ENCODE measurements at regions not wholly inside any gene's neighbourhood (a gene's known extent, or its start where the extent isn't known, plus 50 kb on each side); places are given as distances from the start of the nearest gene placed in this dataset.

DNA sequence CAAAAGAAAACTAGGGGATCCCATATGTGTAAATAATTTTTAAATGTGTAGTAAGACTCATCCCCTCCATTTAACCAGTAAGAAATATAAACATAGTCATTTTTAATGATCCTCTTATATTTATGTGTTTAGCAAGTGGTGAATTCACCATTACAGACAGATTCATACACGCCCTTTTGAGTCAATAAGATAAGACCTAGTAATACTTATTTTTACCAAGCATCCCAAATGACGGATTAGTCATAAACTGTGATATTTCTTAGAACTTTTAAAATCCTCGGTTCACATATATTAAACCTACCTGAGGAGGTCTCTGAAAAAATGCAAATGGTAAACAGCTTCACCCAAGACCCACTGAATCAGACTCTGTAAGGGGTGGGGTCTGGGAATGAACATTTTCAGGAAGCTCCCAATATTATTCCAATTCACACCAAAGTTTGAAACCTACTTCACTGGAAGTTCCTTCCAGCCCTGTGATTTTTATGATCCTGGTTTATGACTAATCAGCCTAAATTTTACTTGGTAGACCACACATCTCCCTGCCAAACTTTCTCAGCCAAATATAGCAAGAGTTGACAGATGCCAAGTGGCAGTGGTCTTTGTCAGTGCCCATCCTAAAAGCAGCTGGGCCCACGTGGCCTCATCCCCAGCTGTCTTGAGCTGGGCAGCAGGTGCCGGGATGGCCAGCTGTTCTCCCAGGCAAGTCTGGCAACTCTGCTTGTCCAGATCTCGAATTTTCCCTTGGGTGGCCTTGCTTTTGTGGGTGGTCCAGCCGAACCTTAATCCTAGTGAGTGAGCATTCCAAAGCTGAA is 559.0 kb upstream of the RGMB start:
- H3K4me1 ChIP-seq (ENCODE audit: insufficient read depth, low read length): peaks cover 2% of the 10 kb centered on the region
- peaks cover 4% of the 10 kb centered on the region for H3K4me1 Mint-ChIP-seq (ENCODE audit: low read depth, unreplicated experiment)
- H3K9ac ChIP-seq (ENCODE audit: low read length): no peak overlapping the region
- H3K36me3 Mint-ChIP-seq (ENCODE audit: low read depth, unreplicated experiment): peaks cover 2% of the 10 kb centered on the region
- H3K27ac Mint-ChIP-seq (ENCODE audit: unreplicated experiment): peak overlapping the region; percentile 34
- no peak for TF ChIP-seq EZH2 (IDR thresholded peaks at IDR 0.05; ENCODE audit: insufficient read depth, low read length)
- TF ChIP-seq, protein P1, sequence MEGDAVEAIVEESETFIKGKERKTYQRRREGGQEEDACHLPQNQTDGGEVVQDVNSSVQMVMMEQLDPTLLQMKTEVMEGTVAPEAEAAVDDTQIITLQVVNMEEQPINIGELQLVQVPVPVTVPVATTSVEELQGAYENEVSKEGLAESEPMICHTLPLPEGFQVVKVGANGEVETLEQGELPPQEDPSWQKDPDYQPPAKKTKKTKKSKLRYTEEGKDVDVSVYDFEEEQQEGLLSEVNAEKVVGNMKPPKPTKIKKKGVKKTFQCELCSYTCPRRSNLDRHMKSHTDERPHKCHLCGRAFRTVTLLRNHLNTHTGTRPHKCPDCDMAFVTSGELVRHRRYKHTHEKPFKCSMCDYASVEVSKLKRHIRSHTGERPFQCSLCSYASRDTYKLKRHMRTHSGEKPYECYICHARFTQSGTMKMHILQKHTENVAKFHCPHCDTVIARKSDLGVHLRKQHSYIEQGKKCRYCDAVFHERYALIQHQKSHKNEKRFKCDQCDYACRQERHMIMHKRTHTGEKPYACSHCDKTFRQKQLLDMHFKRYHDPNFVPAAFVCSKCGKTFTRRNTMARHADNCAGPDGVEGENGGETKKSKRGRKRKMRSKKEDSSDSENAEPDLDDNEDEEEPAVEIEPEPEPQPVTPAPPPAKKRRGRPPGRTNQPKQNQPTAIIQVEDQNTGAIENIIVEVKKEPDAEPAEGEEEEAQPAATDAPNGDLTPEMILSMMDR (IDR thresholded peaks at IDR 0.05; ENCODE audit: insufficient read depth, low read depth, low read length): no peak
- no peak overlapping the region for H3K4me3 ChIP-seq (ENCODE audit: insufficient read depth, low read depth, low read length)
- no peak overlapping the region for H3K27ac ChIP-seq (ENCODE audit: low read depth, low read length)
- no peak overlapping the region for H3K4me2 ChIP-seq (ENCODE audit: low read length)
- H3K9me3 Mint-ChIP-seq (ENCODE audit: unreplicated experiment): no peaks in the 10 kb centered on the region
- H3K79me2 ChIP-seq (ENCODE audit: insufficient read depth, low read length): no peaks in the 10 kb centered on the region
- H3K36me3 ChIP-seq (ENCODE audit: insufficient read depth, low read length): no peaks in the 10 kb centered on the region
- H3K9me3 ChIP-seq (ENCODE audit: insufficient read depth, low read depth, low read length): no peaks in the 10 kb centered on the region
- H3K4me3 Mint-ChIP-seq (ENCODE audit: unreplicated experiment): no peak overlapping the region
- no peaks in the 10 kb centered on the region for H4K20me1 ChIP-seq (ENCODE audit: insufficient read depth, low read length)
- FAIRE-seq (peak; percentile 23), DNase-seq (ENCODE audit: low read depth) (peak; percentile 79)
- no peaks in the 10 kb centered on the region for H3K27me3 Mint-ChIP-seq (ENCODE audit: low read depth, unreplicated experiment)
- H2AFZ ChIP-seq (ENCODE audit: low read depth, low read length): no peak overlapping the region
- H3K27me3 ChIP-seq (ENCODE audit: insufficient read depth, low read length): no peaks in the 10 kb centered on the region

DNA sequence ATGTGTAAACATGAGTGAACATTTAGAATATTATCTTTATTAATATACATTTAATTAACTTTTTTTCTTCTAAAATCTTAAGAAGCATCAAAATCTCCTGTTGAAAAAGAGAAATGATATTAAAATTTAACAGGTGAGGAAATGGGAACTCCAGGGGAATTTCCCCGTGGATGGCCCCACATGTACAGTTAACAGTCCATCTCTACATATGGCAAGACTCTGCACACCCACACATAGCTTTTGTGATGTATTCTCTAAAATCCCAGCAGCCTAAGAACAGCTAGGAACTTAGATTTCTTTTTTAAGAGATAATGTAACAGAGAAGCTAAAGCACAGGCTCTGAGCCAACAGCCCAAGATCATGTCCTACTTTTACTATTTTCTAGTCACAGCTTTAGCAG is 556.3 kb upstream of the RGMB start:
- no peak for DNase-seq (ENCODE audit: low read depth)
- Histone ChIP-seq H3K9ac (ENCODE audit: low read length) (no peak overlapping the region), H2AFZ (ENCODE audit: low read depth, low read length) (no peak overlapping the region), H3K27ac (ENCODE audit: low read depth, low read length) (no peak overlapping the region), H3K4me2 (ENCODE audit: low read length) (no peak overlapping the region), H4K20me1 (ENCODE audit: insufficient read depth, low read length) (no peaks in the 10 kb centered on the region), H3K27me3 (ENCODE audit: insufficient read depth, low read length) (no peaks in the 10 kb centered on the region), H3K79me2 (ENCODE audit: insufficient read depth, low read length) (no peaks in the 10 kb centered on the region), H3K9me3 (ENCODE audit: insufficient read depth, low read depth, low read length) (no peaks in the 10 kb centered on the region), H3K4me3 (ENCODE audit: insufficient read depth, low read depth, low read length) (no peak overlapping the region), H3K4me1 (ENCODE audit: insufficient read depth, low read length) (peaks cover 2% of the 10 kb centered on the region), H3K36me3 (ENCODE audit: insufficient read depth, low read length) (no peaks in the 10 kb centered on the region)
- no peak for TF ChIP-seq EZH2 (IDR thresholded peaks at IDR 0.05; ENCODE audit: insufficient read depth, low read length)
- TF ChIP-seq, protein P1 (IDR thresholded peaks at IDR 0.05; ENCODE audit: insufficient read depth, low read depth, low read length): no peak
- Mint-ChIP-seq H3K36me3 (ENCODE audit: low read depth, unreplicated experiment) (peaks cover 2% of the 10 kb centered on the region), H3K27ac (ENCODE audit: unreplicated experiment) (no peak overlapping the region), H3K4me3 (ENCODE audit: unreplicated experiment) (no peak overlapping the region), H3K9me3 (ENCODE audit: unreplicated experiment) (no peaks in the 10 kb centered on the region), H3K27me3 (ENCODE audit: low read depth, unreplicated experiment) (no peaks in the 10 kb centered on the region), H3K4me1 (ENCODE audit: low read depth, unreplicated experiment) (peaks cover 4% of the 10 kb centered on the region)
- no peak for FAIRE-seq

DNA sequence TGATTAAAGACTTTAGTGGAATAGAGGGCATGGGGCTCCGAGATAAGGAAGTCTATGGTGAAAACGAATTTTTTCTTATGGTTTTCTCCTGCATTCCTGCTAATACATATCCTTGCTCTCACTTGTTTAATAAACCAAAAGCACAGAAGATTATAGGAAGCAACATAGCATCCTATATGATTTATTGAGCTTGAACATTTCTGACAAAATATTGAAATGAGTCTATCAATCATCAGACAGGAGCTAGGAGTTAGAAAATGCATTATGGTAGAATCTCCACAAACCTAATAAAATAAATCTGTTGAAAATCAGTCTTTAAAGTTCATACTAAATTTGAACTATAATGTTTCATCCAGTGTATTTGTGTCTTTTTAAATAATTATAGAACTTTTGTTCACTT is 554.6 kb upstream of the RGMB start:
- peaks cover 2% of the 10 kb centered on the region for H3K4me1 ChIP-seq (ENCODE audit: insufficient read depth, low read length)
- FAIRE-seq: no peak
- H3K4me3 ChIP-seq (ENCODE audit: insufficient read depth, low read depth, low read length): no peak overlapping the region
- Mint-ChIP-seq H3K36me3 (ENCODE audit: low read depth, unreplicated experiment) (peaks cover under 1% of the 10 kb centered on the region), H3K4me3 (ENCODE audit: unreplicated experiment) (no peak overlapping the region), H3K4me1 (ENCODE audit: low read depth, unreplicated experiment) (peaks cover 4% of the 10 kb centered on the region), H3K9me3 (ENCODE audit: unreplicated experiment) (peaks cover 8% of the 10 kb centered on the region), H3K27ac (ENCODE audit: unreplicated experiment) (no peak overlapping the region), H3K27me3 (ENCODE audit: low read depth, unreplicated experiment) (no peaks in the 10 kb centered on the region)
- no peaks in the 10 kb centered on the region for H4K20me1 ChIP-seq (ENCODE audit: insufficient read depth, low read length)
- H3K9me3 ChIP-seq (ENCODE audit: insufficient read depth, low read depth, low read length): no peaks in the 10 kb centered on the region
- no peaks in the 10 kb centered on the region for H3K79me2 ChIP-seq (ENCODE audit: insufficient read depth, low read length)
- H2AFZ ChIP-seq (ENCODE audit: low read depth, low read length): no peak overlapping the region
- no peaks in the 10 kb centered on the region for H3K27me3 ChIP-seq (ENCODE audit: insufficient read depth, low read length)
- H3K9ac ChIP-seq (ENCODE audit: low read length): no peak overlapping the region
- H3K4me2 ChIP-seq (ENCODE audit: low read length): no peak overlapping the region
- no peak for TF ChIP-seq EZH2 (IDR thresholded peaks at IDR 0.05; ENCODE audit: insufficient read depth, low read length)
- TF ChIP-seq, protein P1 (IDR thresholded peaks at IDR 0.05; ENCODE audit: insufficient read depth, low read depth, low read length): no peak
- DNase-seq (ENCODE audit: low read depth): no peak
- H3K27ac ChIP-seq (ENCODE audit: low read depth, low read length): no peak overlapping the region
- H3K36me3 ChIP-seq (ENCODE audit: insufficient read depth, low read length): no peaks in the 10 kb centered on the region
